Hepatocyte (in vitro differentiated cells): ENCODE measurements at regions not wholly inside any gene's neighbourhood (a gene's known extent, or its start where the extent isn't known, plus 50 kb on each side); places are given as distances from the start of the nearest gene placed in this dataset.

Experiments used
- CTCF ChIP-seq: fragments of 200-600 bp; sonication (generic); IDR thresholded peaks from 2 replicates; pipeline ENCODE4 v1.5.1; 2016; ENCODE audit warnings: antibody characterized with exemption, mild to moderate bottlenecking; ENCODE audit not compliant: poor library complexity
- EZH2 ChIP-seq: fragments of 200-600 bp; sonication (generic); IDR thresholded peaks from 2 replicates; pipeline ENCODE4 v1.6.1; 2016; ENCODE audit warnings: antibody characterized with exemption, mild to moderate bottlenecking, borderline replicate concordance
- EZH2phosphoT487 ChIP-seq: fragments of 200-600 bp; sonication (generic); IDR thresholded peaks from one replicate; pipeline ENCODE4 v1.6.1; 2018; ENCODE audit warnings: antibody characterized with exemption, mild to moderate bottlenecking, low read depth, moderate library complexity; ENCODE audit not compliant: unreplicated experiment, severe bottlenecking

- TF ChIP-seq CTCF (no peak), EZH2phosphoT487 (no peak), EZH2 (no peak)
These were observed 149.1 kb upstream of the ATP2B1 start for GRCh38 chr12:89857652-89858274.
